Right hindlimb (tissue), 1 donor: ENCODE measurements at regions not wholly inside any gene's neighbourhood (a gene's known extent, or its start where the extent isn't known, plus 50 kb on each side); places are given as distances from the start of the nearest gene placed in this dataset.

Experiments used
- DNase-seq: peaks from one replicate; pipeline ENCODE4 v3.0.0-alpha.2; 2018

GRCh38 chr9:91043056-91043810, 241.6 kb downstream of the SYK start:
- peak; percentile 47 for DNase-seq

- no peak for DNase-seq
These were observed 242.2 kb downstream of the SYK start for GRCh38 chr9:91043811-91044175.

- no peak for DNase-seq
These were observed 242.7 kb downstream of the SYK start for GRCh38 chr9:91044354-91044753.

- DNase-seq, result no peak
These were observed 243.4 kb downstream of the SYK start for GRCh38 chr9:91045041-91045440.

- no peak for DNase-seq
These were observed 245.9 kb downstream of the SYK start for GRCh38 chr9:91047529-91047928.

GRCh38 chr9:91047993-91048607, 246.5 kb downstream of the SYK start:
- no peak for DNase-seq

- DNase-seq, result no peak
These were observed 247.1 kb downstream of the SYK start for GRCh38 chr9:91048749-91049148.

- no peak for DNase-seq
These were observed 252.2 kb downstream of the SYK start for GRCh38 chr9:91053824-91054223.

- no peak for DNase-seq
These were observed 254.2 kb downstream of the SYK start for GRCh38 chr9:91055845-91056244.

GRCh38 chr9:91056486-91056885, 254.9 kb downstream of the SYK start:
- no peak for DNase-seq

GRCh38 chr9:91056917-91057316, 255.3 kb downstream of the SYK start:
- no peak for DNase-seq

- DNase-seq, result no peak
These were observed 258.1 kb downstream of the SYK start for GRCh38 chr9:91059713-91060112.

- peak; percentile 34 for DNase-seq
These were observed 259.1 kb downstream of the SYK start for GRCh38 chr9:91060520-91061343.

GRCh38 chr9:91061506-91061905, 259.9 kb downstream of the SYK start:
- DNase-seq, result no peak

- no peak for DNase-seq
These were observed 260.7 kb downstream of the SYK start for GRCh38 chr9:91062281-91062680.

- DNase-seq, result no peak
These were observed 261.9 kb downstream of the SYK start for GRCh38 chr9:91063471-91063870.

- DNase-seq, result no peak
These were observed 263.8 kb downstream of the SYK start for GRCh38 chr9:91065231-91066041.

- no peak for DNase-seq
These were observed 264.4 kb downstream of the SYK start for GRCh38 chr9:91066042-91066415.

GRCh38 chr9:91066856-91067255, 265.2 kb downstream of the SYK start:
- DNase-seq, result no peak

GRCh38 chr9:91067306-91067860, 265.8 kb downstream of the SYK start:
- no peak for DNase-seq

GRCh38 chr9:91071184-91071990, 269.8 kb downstream of the SYK start:
- DNase-seq, result no peak
